ENCODE measurements at regions not wholly inside any gene's neighbourhood (a gene's known extent, or its start where the extent isn't known, plus 50 kb on each side); places are given as distances from the start of the nearest gene placed in this dataset.
"Not testable (repeated sequence)": the region's sequence is repeated elsewhere in the genome, so short reads cannot be mapped to it uniquely, and the experiment has no call there.

DNA sequence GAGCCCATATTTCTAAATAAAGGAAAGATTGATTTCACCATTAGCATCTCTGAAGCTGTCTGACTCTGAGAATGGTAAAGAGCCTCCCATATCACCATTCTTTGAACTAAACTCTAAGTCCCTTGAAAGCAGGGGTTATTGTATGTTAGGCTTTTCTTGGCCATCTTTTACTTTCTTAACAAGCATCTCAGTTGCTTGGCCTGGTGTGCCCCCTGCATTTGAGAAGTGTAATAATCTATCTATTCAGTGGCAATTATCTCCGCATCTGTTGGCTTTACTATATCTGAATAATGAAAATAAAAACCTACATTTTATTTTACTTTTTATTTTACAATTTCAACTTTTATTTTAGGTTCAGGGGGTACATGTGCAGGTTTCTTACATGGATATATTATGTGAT lies 128.3 kb upstream of the ARMCX2 start:
- no peaks in the 10 kb centered on the region for H3K27me3 ChIP-seq
- H3K27ac ChIP-seq, result no peak overlapping the region
- H3K9me3 ChIP-seq, result no peaks in the 10 kb centered on the region
- TF ChIP-seq CTCF (IDR thresholded peaks at IDR 0.05), result no peak
- TF ChIP-seq POLR2A (IDR thresholded peaks at IDR 0.05), result no peak
- intact Hi-C loops (cut with DNase I; ENCODE audit: low total_unique reads), result no loop called here
- H3K4me1 ChIP-seq, result no peaks in the 10 kb centered on the region
- no peaks in the 10 kb centered on the region for H3K36me3 ChIP-seq (ENCODE audit: low read depth, missing control alignments)
- no peak overlapping the region for H3K4me3 ChIP-seq
- no peak for DNase-seq
- WGBS, 2 donors, result 96 to 100% methylated on average over 1 of the region's 1 CpG

GRCh38 chrX:101785142-101785541 lies 125.5 kb upstream of the ARMCX2 start:
- TF ChIP-seq CTCF (IDR thresholded peaks at IDR 0.05) (no peak), POLR2A (IDR thresholded peaks at IDR 0.05) (no peak)
- no peak overlapping the region for H3K27ac ChIP-seq
- H3K4me1 ChIP-seq, result no peaks in the 10 kb centered on the region
- WGBS, 2 donors, result 76 to 79% methylated on average over 1 of the region's 1 CpG
- intact Hi-C loops (cut with DNase I; ENCODE audit: low total_unique reads), result no loop called here
- H3K27me3 ChIP-seq, result no peaks in the 10 kb centered on the region
- no peaks in the 10 kb centered on the region for H3K9me3 ChIP-seq
- DNase-seq, result no peak
- no peaks in the 10 kb centered on the region for H3K36me3 ChIP-seq (ENCODE audit: low read depth, missing control alignments)
- H3K4me3 ChIP-seq, result no peak overlapping the region

DNA sequence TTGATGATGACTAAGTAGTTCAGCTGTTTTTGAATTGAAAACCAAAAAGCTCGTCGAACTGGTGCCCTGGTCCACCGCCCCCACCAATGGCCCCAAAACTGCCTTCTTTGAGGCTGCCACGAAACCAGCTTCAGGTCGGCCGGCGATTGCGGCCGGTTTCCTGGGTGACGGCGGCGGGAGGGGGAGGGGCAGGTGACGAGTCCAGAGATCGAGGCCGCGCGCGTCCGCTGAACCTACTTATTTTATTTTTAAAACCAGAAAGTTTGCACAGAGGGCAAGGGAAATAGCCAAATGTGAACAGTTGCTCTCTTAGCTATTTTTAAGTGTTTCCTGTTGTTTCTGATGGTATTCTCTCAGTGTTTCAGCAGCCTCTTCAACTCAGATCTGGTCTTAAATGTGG lies 120.8 kb upstream of the ARMCX2 start:
- H3K9me3 ChIP-seq; DNase-seq; H3K27me3 ChIP-seq; intact Hi-C loops (cut with DNase I; ENCODE audit: low total_unique reads); H3K4me3 ChIP-seq; H3K4me1 ChIP-seq; H3K27ac ChIP-seq; H3K36me3 ChIP-seq (ENCODE audit: low read depth, missing control alignments): not testable (repeated sequence)
- WGBS, 2 donors, result 69 to 71% methylated on average over 19 of the region's 19 CpGs

- no peak for DNase-seq
- WGBS, 2 donors, result 92% methylated on average over 1 of the region's 1 CpG; no CpG with 5 or more reads in 1 of the 2 donors
Measured at GRCh38 chrX:101774340-101774739, 114.7 kb upstream of the ARMCX2 start.

DNA sequence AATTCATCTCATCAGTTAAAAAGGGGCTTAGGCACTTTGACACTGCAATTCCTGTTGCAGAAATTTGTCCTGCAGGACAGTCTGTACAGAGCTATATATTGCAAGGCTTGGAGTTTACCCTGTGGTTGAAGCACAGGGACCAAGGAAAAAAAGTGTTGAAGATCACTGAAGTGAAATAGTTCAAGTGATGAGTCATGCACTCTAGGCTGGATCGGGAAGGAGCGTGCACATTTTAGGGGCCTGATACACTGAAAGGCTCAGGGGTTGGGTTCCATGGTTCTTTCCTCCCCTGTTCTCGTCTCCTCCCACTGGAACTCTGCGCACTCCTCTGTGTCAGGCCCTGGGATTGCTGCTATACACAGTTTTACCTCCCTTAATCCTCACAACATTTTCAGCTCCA lies 104.9 kb upstream of the ARMCX2 start:
- WGBS, 2 donors, result 83 to 86% methylated on average over 2 to 4 of the region's 4 CpGs
- H3K4me1 ChIP-seq, result no peaks in the 10 kb centered on the region
- DNase-seq, result no peak

More at GRCh38 chrX:101774340-101774739, 114.7 kb upstream of the ARMCX2 start:
- intact Hi-C loops (cut with DNase I; ENCODE audit: low total_unique reads), result no loop called here
- Histone ChIP-seq H3K9me3 (no peaks in the 10 kb centered on the region), H3K4me3 (no peak overlapping the region), H3K27ac (no peak overlapping the region), H3K36me3 (ENCODE audit: low read depth, missing control alignments) (no peaks in the 10 kb centered on the region), H3K27me3 (no peaks in the 10 kb centered on the region), H3K4me1 (no peaks in the 10 kb centered on the region)
- TF ChIP-seq CTCF (IDR thresholded peaks at IDR 0.05) (no peak), POLR2A (IDR thresholded peaks at IDR 0.05) (no peak)

More for the DNA sequence above, 104.9 kb upstream of the ARMCX2 start:
- no peaks in the 10 kb centered on the region for H3K36me3 ChIP-seq (ENCODE audit: low read depth, missing control alignments)
- no peak overlapping the region for H3K27ac ChIP-seq
- no peaks in the 10 kb centered on the region for H3K27me3 ChIP-seq
- TF ChIP-seq POLR2A (IDR thresholded peaks at IDR 0.05), result no peak
- no peak for TF ChIP-seq CTCF (IDR thresholded peaks at IDR 0.05)
- no peaks in the 10 kb centered on the region for H3K9me3 ChIP-seq
- H3K4me3 ChIP-seq, result no peak overlapping the region
- intact Hi-C loops (cut with DNase I; ENCODE audit: low total_unique reads), result no loop called here

Data from testis (tissue), 2 donors.